HG03039 (cell line): ENCODE measurements at regions not wholly inside any gene's neighbourhood (a gene's known extent, or its start where the extent isn't known, plus 50 kb on each side); places are given as distances from the start of the nearest gene placed in this dataset.
"Not testable (repeated sequence)": the region's sequence is repeated elsewhere in the genome, so short reads cannot be mapped to it uniquely, and the experiment has no call there.

Experiments used
- ATAC-seq: cut with Tn5 transposase; IDR thresholded peaks from one replicate; pipeline ENCODE4 v1.9.1; 2021; ENCODE audit warnings: mild to moderate bottlenecking, moderate library complexity; ENCODE audit not compliant: unreplicated experiment

DNA sequence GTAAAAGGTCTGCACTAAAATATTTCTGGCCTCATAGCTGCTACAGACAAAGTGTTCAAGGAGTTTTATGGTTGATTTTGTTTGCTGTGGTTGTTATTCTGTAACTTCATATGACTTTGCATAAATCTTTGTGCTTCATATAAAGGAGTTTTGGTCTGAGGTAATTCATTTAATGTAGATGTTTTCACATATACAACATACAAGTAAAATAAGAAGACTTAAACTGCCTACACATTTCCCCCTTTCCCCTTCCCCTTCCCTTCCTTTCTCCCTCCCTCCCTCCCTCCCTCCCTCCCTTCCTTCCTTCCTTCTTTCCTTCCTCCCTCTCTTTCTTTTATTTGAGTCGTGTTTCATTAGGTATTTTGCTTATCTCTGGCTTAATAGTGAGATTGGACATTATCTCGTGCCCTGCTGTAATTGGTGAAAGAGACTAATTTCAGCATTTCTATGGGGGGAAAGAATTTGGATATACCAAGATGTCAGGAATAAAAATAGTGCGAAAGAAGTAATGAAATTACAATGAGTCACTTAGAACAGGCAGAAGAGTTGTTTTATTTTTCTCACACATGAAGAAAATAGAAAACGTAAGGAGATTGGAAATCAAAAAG lies 144.9 kb upstream of the MAD2L1 start:
- ATAC-seq: no peak

DNA sequence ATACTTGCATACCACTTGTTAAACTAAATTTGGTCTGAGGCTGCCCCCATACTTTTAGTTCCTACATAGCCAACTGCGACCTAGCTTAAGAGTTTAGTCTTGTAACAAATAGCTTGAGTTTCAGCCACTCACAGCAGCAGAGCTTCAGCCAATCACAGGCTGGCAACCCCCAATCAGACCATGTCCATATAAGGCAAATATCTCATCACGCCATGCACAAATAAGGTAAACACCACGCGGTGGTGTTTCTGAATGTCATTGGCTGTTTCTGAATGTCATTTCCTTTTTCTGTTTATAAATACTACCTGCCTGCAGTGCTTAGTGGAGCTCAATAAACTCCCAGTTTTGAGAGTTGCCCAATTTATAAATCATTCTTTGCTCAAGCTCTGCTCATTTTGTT lies 143.1 kb upstream of the MAD2L1 start:
- ATAC-seq: no peak

DNA sequence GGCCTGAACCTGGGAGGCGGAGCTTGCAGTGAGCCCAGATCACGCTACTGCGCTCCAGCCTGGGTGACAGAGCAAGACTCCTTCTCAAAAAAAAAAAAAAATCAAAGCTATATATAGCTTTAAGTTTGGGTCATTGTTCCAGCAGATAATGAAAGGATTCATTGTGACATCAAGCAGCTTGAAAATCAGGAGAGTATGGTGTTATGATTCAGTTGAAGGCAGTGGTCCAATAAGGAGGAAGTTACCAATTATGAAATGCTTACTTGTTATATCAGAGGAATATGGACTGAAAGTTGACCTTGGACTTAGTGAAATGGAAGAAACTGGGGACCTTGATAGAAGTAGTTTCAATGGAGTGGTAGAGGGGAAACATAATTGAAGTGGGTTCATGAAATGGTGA lies 140.4 kb upstream of the MAD2L1 start:
- ATAC-seq: no peak

DNA sequence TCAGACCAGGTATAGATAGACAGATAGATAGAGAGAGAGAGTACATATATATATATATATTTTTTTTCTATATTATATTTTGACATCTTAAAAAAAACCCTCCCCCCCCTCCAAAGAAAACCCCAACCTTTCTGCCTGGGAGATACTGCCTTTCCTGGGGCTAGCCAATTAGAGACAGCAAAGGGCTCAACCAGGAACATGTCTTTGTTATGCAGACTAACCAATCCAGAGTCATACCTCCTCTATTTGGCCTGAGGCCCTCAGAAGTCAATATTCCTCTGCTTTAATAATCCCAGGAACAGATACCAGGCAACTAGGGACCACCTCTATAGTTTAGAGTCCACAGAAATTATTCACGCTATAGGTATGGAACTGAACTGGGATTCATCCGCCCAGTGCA lies 135.6 kb upstream of the MAD2L1 start:
- ATAC-seq: no peak

DNA sequence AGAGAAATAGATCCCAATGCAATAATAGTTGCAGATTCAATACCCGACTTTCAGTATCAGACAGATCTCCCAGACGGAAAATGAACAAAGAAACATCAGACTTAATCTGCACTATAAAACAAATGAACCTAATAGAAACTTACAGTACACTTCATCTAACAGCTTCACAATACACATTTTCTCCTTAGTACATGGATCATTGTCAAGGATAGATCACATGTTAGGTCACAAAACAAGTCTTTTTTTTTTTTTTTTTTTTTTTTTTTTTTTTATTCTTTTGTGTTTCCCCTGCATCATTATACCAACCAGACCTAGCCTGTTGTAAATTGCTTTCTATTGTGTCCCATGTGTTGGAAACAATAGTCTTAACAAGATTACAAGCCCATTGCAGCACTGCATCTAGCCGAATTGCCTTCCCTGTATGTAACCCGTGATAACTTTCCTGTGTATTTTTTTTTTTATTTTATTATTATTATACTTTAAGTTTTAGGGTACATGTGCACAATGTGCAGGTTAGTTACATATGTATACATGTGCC lies 134.0 kb upstream of the MAD2L1 start:
- not testable (repeated sequence) for ATAC-seq

DNA sequence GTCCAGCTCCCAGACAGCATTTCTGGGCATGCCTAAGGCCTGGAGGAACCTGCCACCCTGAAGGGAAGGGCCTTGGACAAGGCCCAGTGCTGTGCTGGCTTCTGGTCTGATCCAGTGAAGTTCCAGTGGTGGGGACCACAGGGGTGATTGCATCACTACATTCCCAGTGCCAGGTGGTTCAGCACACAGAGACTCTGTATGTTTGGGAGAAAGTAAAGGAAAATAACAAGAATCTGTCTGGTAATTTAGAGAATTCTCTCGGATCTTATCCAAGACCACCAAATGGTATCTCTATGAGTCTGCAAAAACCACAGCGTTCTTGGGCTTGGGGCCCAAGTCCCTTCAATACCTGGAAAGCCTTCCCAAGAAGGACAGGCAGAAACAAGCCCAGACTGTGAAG lies 131.8 kb upstream of the MAD2L1 start:
- ATAC-seq: no peak

DNA sequence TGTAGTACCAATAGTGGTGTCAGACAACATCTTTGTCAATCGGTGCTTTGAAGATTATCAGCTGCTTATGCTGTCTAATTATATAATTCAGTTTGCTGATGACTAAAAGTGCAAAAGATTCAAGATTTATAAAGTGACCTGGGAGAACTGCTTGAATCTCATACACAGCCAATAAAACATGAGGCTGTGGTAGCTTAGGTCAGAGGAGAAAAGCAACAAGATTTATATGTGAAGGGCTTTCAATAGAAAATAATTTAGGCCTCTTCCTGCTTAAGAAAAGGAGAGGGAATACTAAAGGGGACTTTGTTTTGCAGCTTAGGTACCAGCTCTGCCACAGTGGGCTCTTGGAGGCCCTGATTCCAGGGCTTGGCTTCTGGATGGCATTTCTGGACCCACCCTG lies 111.0 kb upstream of the MAD2L1 start:
- no peak for ATAC-seq

DNA sequence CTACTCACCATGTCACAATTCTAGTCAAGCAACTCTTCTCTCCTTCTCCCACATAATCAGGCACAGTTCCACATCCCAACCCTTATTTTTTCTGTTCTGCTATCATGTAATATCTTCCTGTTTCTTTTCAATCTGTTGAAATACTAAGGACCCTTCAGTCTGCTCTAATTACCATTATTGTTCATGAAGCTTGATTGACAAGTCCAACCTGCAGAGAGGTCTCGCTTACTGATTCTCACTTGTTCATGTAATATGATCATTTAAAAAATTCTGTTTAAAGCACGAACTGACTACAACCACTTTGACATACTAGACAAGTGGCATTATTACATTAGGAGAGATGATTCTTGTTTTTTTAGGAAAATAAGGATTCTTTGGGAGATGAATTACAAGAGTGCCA lies 108.6 kb upstream of the MAD2L1 start:
- no peak for ATAC-seq

DNA sequence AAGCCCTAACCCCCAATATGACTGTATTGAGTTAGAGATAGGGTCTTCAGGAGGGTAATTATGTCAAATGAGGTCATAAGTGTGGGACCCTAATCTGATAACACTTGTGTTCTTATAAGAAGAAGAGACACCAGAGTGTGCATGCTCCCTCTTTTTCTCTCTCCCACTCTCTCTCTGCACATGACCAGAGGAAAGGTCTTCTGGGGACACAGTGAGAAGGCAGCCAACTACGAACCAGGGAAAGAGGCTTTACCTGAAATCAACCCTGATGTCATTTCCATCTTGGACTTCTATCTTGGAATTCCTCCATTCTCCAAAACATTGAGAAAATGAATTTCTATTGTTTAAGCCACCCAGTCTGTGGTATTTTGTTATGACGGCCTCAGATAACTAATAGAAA lies 97.2 kb upstream of the MAD2L1 start:
- ATAC-seq: no peak

DNA sequence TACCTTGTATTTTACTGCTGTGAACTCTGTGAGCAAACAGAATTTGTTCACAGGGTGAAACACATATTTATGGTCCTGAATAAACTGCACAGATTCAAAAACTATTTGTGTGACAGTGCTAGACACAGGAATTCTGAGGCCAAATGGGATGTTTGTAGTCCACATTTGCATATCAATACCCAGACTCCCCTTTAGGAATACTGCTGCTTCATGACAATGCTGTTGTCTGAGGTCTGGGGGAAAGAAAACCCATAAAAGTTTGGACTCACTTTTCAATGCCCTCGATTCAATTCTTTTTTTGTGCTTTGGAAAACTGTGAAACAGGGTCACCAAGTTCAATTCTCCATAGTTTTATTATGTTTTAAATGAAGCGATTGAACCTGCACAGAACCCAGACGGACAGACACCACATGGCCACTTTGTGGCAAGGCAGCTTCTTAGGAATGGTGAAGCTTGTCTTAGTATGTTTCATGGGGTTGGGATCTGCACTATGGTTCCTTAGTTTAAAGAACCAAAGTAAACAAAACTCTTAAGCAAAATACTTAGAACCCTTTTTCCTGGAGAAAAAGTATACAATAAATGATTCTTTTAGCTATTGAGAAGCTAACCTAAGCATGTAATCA lies 92.3 kb upstream of the MAD2L1 start:
- ATAC-seq: no peak

DNA sequence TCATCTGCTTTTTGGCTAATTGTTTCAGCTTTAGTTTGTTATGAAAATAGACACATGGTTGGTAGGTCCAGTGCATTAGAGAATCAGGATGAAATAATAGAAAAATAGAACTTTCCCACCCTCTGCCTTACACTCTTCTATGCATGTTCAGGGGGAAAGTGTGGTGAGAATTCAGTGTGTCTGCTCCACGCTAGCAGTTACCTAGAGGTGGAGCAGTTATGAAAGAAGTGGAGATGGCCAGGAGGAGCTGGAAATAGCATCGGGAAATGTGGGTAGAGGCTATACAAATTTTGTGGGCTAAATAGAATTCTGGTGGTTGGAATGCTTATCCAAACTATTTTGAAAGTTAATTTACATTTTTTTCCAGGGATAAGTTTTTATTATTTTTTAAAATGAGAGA lies 91.4 kb upstream of the MAD2L1 start:
- ATAC-seq: no peak

DNA sequence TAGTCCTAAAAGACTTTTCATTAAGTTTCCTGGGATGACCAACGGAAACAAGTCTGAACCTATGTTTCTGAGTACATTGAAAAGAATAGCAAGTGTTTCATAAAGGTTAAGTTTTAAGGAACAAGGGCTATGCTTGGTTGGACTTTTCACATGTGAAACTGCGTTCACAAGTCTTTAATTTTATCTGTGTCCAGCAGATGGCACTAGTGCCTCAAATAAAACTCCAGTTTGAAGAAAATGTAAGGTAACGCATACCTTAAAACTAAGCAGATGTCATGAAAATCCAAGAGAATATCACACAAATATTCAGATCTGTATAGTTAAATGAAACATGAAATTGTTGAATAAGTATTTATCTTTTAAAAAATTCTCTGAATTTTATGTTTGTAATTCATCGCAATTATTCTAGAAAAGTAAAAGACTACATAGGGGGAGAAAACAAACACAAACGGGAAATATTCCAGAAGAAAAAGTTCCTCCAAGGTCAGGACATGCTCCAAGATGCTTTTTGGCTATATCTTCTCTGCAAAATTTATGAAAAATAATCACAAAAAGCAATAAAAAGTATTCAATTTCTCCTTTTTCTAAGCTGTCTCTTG lies 89.6 kb upstream of the MAD2L1 start:
- ATAC-seq: no peak

DNA sequence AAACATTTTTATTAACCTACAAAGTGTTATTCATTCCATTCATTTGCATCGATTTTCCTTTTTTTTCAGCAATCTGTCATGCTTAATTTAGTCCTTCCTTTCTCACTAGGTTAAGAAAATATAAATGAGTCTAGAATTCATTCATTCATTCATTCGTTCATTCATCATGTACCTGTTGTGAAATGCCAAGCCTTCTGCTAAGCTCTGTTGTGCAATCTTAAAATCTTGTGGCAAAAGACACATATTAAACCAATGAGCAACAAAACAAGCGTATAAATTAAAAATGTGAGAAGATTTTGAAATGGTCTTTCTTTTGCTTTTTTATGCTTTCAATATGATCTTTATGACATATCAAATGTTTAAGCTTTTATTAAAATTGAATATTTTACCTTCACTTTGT lies 88.6 kb upstream of the MAD2L1 start:
- no peak for ATAC-seq

DNA sequence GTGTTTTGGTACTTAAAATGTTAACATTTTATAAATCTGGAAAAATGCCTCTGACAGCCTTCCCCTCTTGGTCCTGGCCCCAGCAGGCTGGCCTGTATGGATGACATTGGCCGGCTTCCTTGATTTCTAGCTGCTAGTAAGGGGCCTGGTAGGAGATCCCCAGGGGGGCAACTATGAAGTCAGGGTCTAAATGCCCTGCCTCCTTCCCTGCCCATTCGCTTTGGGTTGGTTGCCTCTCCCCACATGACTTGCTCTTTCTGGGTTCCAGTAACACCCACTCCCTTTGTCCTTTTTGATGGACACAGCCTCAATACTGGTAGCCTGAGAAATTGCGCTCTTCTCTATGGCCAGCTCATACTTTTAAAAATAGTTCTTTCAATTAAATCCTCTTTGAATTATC lies 78.0 kb upstream of the MAD2L1 start:
- no peak for ATAC-seq

DNA sequence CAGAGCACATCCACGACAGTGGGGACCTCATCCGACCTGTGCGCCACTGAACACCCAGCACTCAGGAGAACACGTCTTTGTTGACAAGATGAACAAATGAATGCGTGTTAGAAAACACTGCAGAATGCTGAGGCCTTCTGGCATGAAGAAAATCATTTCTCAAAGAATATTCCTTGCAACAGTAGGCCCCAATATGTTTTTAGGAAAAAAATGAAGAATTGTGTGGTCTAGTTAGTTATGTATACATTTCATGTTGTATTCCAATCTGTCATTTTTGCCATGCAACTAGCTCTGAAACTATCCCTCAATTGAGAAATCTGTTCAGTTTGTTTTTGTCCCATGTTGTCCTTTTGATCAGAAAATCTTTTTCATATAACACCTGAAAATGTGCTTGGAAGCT lies 77.4 kb upstream of the MAD2L1 start:
- no peak for ATAC-seq

DNA sequence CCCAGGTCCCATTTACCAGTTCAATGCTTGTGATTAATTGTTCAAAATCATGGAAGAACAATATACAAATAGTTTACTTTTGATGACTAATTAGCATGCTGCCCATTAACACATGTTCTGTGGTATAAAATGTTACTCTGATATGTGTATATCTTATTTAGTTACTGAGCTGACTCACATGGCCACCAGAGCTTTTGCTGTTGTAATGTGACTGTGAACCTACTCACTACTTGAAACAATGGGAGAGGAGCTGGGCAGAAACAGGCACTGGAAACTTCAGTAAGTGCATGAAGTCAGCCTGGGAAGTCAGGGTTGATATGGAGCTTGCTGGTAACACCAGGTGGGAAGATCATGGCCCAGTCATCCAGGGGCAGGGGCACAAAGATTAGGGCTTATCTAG lies 72.7 kb upstream of the MAD2L1 start:
- no peak for ATAC-seq

DNA sequence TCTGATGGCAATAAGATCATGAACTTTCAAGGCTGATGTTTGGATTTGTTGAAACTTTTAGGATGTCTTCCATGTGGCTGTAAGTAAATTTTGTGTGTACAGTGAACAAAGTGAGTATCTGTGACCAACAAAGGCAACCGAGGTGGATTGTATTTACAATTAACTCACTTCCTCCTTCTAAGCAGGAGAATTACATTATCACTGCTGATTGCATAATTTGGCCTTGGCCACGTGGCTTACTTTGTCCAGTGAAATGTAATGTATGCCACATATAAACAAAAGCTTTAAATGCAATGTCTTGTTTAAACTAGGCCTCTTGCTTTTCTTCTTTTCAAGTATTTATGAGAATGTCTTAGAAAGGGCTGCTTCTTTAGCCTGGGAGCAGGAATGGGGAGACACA lies 66.3 kb upstream of the MAD2L1 start:
- ATAC-seq: no peak

DNA sequence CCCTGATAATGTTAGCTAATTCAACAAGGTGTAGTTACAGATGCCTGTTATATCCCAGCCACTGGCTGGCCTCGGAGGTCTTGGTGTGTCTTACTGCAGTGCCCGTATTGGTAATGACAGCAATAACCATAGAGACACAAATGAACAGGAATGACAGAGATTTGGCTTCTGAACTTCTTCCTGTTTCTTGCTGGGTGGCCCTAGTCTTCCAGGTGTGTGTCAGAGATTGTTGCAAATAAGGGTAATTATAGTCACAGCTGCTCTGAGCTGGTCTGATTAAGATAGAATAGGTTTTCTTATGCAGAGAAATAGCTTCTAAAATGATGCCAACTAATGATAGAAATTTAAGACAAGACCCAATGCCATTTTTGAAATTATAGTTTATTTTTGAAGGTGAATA lies 64.1 kb upstream of the MAD2L1 start:
- ATAC-seq: no peak
